Caki2 (cell line): ENCODE measurements at regions not wholly inside any gene's neighbourhood (a gene's known extent, or its start where the extent isn't known, plus 50 kb on each side); places are given as distances from the start of the nearest gene placed in this dataset.

Experiments used
- DNase-seq: peaks from one replicate; pipeline ENCODE4 v3.0.0-alpha.2; 2015; ENCODE audit warnings: low read depth
- in situ Hi-C: cut with HindIII; loops from 2 replicates; pipeline ENCODE4 v1.10.0; 2016; ENCODE audit warnings: low sequenced_read_pairs, low pct_unique_long_range_greater_than_20kb, mixed read lengths

DNA sequence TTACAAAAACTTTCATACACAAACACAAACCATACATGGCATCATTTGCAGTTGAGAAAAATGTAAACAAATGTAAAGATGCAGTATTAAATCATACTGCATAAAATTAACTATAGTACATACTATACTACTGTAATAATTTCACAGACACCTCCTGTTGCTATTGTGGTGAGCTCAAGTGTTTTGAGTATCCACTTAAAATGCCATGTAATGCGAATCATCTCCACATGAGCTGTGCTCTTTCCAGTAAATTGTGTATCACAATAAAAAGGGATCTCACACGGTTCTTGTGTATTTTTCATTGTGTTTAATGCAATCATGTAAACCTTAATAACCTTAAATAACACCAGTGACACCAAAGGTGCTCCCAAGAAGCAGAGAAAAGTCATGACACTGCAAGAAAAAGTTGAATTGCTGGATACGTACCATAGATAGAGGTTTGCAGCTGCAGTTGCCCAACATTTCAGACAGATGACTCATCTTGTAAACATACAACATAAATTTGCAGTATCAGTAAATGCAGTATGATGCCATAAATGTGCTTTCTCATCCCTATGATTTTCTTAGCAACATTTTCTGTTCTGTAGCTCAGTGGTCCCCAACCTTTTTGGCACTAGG lies 166.6 kb downstream of the RAP2A start:
- peak; percentile 28 for DNase-seq

DNA sequence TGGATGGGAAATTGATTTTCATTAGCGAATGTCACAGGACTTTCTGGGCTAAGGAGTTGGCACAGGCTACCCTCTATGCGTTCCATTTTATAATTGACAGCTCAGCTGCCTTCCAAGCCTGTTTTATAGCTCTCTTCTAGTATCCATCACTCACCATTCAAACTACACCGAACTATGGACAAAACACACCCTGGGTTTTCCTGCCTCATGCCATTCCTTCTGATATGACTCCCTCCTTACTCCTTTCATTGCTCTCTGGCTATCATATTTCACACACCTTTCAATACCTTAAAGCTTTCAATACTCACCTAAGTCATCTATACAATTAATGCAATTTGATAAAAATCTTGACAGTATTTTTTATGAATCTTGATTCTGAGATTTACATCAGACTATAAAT lies 181.3 kb downstream of the RAP2A start:
- DNase-seq: no peak
- in situ Hi-C loops: no loop called here

More for the DNA sequence above, 166.6 kb downstream of the RAP2A start:
- in situ Hi-C loops: no loop called here

DNA sequence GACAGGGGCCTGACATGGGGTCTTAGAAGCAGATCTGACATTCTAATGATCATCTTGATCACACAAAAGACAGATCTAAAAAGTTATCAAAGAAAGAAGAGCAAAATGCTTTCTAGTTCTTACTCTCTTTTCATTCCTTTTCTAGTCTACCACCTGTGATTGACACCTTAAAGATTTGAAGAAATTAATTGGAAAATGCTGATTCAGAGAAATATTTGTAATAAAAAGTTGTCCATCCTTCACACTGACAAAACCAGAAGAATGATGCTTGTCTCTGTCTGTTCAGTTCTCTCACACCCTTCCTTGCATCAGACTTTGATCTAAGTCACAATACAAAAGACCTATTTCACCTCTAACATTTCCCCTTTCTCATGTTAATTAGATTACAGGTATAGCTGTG lies 182.4 kb downstream of the RAP2A start:
- in situ Hi-C loops: no loop called here
- no peak for DNase-seq

DNA sequence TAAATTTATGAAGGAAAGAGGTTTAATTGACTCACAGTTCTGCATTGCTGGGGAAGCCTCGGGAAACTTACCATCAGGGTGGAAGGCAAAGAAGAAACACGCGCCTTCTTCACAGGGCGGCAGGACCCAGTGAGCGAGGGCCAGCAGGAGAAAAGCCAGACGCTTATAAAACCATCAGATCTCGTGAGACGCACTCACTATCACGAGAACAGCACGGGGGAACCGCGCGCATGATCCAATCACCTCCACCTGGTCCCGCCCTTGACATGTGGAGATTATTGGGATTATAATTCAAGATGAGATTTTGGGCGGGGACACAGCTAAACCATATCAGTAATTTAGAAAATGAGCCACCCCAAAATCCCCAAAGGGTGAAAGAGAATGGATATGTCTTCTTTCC lies 187.1 kb downstream of the RAP2A start:
- no peak for DNase-seq
- in situ Hi-C loops: no loop called here

DNA sequence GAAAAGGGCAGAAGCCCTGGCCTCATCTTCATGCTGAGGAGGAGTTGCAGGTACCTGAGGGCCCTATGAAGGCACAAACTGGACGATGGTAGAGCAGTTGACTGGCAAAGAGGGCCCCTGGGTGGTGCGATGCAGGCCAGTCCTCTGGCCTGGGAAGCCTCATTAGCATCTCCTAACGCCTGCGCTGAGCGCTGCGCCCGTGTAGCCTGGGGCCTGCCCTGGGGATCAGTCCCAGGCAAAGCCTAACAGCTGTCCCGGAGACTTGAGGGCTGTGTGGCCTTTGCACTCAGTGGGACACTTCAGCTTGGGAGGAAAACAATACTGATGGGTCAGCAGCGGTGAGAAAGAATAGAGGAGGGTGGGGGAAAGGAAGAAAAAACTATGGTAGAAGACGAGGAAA lies 187.7 kb downstream of the RAP2A start:
- in situ Hi-C loops: no loop called here
- no peak for DNase-seq

DNA sequence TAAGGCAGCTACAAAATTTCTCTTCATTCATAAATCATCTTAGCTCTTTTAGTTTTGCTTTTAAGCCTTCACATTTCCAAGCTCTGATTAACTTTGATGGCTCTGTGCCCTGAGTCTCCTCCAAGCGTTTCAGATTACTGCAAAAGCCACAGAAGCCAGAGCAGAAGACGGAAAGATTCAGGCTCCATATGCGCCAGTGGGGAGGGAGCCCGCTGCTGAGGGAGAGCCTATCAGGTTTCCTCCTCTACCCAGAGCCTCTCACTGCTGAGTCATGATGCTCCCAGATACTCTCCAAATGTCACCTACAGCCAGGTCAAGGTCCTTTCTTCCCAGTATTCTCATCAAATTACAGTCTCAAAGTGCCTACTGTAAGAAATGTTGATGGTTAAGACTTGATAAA lies 193.6 kb downstream of the RAP2A start:
- DNase-seq: peak; percentile 59
- in situ Hi-C loops: no loop called here

DNA sequence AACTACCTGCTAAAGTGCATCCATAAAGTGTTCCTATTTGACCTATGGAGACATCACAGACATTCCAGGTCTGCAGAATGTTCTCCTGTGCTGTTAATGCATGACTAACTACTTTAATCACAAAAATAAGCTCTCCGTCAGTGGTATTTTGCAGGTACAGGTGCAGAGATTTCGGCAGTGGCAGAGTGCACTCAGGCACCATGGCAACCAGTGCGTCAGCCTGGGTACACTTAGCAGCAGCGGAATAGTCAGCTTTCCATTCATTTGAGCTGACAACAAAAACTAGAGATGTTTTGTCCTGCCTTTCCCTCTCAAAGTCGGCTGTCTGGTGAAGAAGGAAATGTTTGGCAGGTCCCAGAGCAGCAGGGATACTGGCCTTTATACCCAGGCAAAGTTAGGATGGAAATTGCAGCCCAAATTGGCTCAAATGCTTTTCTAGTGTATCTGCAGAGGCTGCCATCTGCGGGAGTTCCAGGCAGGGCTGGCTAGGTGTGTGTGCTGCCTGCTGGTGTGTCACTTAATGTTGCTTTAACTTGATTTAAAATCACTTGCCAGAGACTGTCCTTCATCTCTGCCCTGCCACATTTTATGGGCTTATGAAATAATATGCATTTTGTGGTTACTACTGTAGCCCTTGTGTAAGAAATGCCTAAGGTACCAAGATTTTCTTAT lies 195.8 kb downstream of the RAP2A start:
- DNase-seq: no peak
- in situ Hi-C loops: no loop called here

DNA sequence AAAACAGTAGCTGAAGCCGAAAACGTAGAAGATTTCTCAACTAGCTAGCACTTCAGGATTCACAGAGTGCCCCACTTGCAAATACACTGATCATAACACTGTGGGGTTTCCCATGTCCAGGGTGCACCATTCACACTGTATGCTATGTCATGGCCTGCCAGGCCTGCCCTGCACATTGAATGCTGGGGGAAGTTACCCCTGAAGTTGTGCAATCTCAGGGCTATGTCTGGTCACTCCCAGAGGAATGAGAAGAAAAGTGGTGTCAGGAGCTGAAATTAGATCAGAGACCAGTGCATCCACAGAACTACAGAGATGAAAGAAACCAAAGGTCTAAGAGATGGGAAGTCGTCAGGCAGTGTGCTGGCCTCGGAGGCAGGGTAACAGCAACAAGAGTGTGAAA lies 196.8 kb downstream of the RAP2A start:
- in situ Hi-C loops: no loop called here
- no peak for DNase-seq

DNA sequence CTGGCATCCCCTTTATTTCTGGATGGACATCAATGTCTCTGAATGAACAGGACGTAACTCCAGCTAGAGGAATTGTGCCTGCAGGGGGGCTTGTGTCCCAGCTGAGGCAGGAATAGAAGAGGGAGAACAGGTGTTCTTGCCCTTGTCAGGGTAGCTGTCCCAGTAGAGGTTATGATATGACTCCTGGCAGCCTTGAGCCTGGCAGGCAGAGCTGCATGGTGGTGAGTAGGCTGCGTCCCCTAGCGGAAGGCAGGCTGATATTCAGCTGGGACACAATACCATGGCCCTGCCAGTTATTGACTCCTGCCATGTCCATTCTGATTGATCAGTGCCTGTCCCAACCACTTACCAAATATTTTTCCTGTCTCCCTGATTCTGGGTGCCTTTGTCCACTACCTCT lies 197.2 kb downstream of the RAP2A start:
- in situ Hi-C loops: no loop called here

DNA sequence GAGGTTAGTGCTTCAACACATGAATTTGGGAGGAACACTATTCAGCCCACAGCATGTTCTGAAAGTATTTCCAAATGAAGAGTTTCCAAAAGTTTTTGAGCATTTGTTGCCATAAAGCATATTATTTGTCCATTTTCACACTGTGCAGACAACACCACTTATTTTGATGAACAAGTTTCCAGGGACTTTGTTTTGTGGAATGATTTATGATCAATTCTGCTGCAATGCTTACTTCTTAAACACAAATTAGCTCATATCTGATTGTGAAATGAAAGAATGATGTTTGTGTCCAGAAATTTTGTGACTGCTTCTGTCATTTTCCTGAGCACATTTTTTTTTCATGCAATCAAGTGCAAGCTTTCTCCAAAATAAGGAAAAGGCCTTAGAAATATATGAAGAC lies 205.3 kb downstream of the RAP2A start:
- no peak for DNase-seq

More for the DNA sequence above, 197.2 kb downstream of the RAP2A start:
- DNase-seq: no peak

DNA sequence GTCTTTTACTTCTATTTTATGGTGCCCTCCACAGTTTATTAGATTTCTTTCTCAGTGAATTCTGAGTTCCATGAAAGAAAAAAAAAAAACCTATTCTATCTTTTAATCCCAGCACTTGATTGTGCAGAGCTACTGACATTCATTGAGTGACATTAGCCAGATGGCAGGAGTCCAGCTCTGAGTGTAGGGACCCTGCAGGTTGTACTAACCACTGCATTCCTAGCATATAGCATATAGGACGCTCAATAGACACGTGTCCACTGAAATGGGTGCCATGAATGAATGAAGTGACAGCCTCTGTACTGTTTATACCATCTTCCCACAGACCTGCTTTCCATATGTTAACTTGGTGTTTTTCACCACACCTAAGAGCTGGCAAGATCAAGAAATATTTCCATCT lies 206.3 kb downstream of the RAP2A start:
- in situ Hi-C loops: no loop called here
- no peak for DNase-seq

More for the DNA sequence above, 205.3 kb downstream of the RAP2A start:
- in situ Hi-C loops: no loop called here

DNA sequence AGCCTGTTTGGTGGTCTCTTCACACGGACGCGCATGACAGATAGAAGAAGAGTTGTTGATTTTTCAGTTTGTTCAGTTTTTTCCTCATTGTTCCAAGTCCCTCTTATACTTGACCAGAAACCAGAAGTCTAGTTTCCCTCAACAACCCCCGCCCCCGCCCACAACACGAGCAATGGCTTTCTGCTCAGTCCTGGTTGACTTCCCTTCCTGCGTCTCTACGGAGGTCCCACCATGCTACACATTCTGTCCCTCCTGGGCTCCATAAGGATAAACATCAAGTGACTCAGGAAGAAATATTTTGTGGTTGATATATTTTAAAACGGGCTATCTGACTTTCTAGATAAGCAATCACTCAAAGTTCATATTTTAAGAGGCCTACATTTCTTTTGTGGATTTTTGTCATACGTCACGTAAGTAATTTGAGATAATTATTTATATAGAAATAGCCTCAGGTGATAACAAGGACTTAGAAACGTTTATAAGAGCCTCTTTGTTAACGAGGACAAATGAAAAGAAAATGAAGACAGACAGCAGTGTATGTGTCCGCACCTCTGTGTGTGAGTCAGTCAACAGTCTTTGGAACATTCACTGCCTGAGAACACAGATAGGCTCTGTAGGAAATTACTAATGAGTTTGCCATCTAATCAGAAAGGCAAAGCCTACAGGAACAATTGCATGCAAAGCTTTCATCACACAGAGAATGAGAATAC lies 214.4 kb downstream of the RAP2A start:
- in situ Hi-C loops: no loop called here
- no peak for DNase-seq

DNA sequence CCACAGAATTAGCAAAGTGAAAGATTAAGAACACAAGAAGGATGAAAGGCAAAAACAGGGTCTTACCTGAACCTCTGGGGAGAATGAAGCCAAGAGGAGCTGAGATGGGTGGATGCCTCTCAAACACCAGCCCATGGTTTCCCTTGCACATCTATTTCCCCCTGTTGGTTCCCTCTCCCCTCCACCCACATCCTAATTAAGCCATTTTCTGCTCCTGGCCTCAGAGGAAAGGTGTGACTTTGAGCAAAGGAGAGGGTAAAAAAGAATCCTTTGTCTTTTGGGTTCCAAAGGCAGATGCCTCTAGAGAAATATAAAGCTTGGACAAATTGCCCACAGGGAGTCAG lies 214.9 kb downstream of the RAP2A start:
- no peak for DNase-seq
- in situ Hi-C loops: no loop called here

DNA sequence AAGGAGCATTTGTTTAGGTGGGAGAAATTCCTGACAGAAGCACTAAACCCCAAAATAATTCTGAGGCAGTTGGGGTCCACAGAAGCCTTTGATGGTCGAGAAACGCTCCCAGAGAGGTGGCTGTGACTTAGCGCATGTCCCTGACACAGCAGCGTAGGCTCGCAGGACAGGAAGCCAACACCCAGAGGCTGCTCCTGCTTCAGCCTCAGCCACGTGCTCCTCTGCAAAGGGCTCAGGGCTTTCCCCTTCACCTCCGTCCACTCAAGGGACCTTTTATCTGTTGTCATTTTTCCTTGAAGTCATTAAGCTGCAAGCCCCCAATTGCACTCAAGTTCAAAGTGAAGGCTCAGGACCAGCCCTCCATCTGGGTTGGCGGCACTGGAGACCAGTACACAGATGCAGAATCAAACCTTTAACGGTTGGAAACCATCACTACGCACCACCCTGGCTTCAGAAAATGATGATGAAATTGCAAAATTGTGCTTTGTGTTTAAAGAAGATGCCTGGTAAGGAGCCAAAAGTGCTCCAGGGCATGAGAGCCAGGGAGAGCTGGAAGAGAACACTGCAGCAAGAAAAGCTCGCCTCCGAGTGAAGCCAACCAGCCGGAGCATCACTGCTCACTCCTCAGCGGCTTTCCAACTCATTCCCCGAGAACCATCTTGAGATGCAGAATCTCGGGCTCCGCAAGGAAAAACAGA lies 219.6 kb downstream of the RAP2A start:
- in situ Hi-C loops: no loop called here
- no peak for DNase-seq

DNA sequence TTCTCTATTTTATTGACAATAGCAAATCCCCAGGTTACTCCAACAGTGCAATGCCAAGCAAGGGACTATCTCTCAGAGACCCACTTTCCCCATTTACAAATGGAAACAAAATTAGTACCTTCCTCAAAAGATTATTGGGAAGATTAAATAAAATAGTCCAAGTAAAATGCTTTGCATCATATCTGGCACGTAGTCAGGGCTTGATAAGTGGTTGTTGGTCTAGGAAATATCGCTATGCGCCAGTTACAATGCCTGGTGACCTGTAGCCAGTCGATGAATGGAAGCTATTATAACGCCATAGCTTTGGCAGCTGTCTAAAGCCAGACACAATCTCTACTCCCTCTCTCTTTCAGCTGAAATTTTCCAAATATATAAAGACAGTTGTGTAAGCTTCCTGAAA lies 220.3 kb downstream of the RAP2A start:
- no peak for DNase-seq
- in situ Hi-C loops: no loop called here

DNA sequence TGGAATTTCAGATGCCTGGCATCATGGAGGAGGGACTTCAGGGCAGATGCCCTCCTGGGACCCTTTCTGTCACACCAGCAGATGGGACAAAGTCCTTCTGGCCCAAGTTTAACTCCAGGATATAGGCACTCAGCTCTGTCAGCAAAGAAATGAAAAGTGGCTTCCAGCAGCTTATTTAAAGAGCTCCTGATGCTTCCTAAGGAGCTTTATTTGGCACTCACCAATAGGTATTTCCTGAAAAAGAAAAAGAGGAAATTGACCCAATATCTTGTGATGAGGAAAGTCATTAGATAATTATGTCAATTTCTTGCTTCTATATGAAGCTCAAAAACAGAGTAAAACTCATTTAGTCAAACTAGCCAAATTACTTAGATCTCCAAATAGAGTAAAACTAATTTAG lies 224.6 kb downstream of the RAP2A start:
- in situ Hi-C loops: no loop called here
- no peak for DNase-seq

DNA sequence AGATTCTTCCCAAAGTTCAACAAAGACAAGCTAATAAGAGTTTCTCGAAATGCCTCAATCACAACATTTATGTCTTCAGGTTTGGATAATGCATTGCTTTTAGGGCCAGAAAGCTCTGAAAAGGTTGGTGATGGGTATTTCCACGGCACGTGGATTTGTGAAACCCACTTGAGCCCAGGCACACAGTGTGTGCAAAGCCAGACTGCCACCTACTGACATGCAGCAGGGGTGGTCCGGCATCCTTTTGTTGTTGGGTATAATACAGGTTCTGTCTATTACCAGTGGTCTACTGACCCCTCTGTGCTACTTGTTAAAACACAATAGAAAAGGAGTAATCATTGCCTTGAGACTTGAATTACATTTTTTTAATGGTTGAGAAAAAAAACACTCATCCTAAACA lies 225.6 kb downstream of the RAP2A start:
- in situ Hi-C loops: no loop called here

DNA sequence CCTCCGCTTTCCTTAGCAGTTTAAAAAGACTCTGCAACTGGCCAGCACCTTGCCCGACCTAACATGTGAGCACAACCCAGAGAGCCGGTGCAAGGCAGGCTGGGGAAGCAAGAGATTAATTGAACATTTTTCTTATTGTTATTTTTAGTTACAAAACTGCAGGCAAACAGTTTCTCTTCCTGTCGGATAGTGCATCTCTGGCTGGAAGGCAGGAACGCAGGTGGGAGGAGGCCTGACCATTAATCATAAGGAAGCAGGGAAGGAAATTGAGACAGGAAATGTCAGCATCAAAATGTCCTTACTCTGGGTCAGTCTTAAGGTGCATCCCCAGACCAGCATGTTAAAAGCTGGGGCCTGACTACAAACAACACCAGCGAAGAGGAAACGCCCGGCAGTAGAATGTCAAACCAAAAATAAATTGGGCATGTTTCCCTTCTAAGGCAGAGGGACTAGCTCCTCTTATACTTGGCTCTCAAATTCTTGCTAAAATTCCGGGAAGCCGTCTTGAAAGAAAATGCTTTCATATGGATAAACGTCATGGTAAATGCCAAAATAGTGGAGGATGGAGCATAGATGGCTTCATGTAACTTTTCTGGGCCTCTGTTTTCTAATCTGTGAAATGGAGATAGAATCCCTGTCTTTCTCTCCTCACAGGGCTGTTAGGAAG lies 226.8 kb downstream of the RAP2A start:
- in situ Hi-C loops: no loop called here
- no peak for DNase-seq

More for the DNA sequence above, 225.6 kb downstream of the RAP2A start:
- DNase-seq: no peak

DNA sequence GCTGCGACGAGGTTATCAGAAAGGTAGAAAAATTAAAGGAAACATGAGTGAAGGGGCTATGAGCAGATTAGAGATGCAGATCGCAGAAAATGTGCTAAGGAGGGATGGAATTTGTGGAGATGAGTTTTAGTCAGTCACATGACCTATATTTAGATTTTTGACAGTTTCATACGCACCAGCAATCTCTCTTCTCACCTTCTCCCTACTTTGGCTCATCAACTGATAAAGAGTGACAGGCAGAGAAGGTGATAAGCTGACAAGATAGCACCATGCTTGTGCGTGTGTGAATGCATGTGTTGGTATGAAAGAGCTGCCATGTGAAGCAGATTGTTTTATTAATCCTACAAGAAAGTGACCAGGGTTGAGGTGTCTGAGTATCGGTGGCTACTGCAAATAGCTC lies 252.6 kb downstream of the RAP2A start:
- no peak for DNase-seq
- in situ Hi-C loops: no loop called here
